ENCODE measurements at regions not wholly inside any gene's neighbourhood (a gene's known extent, or its start where the extent isn't known, plus 50 kb on each side); places are given as distances from the start of the nearest gene placed in this dataset.
A peak's percentile ranks its signal among the peaks of the same experiment; 100 is the strongest.
"Not testable (repeated sequence)": the region's sequence is repeated elsewhere in the genome, so short reads cannot be mapped to it uniquely, and the experiment has no call there.

DNA sequence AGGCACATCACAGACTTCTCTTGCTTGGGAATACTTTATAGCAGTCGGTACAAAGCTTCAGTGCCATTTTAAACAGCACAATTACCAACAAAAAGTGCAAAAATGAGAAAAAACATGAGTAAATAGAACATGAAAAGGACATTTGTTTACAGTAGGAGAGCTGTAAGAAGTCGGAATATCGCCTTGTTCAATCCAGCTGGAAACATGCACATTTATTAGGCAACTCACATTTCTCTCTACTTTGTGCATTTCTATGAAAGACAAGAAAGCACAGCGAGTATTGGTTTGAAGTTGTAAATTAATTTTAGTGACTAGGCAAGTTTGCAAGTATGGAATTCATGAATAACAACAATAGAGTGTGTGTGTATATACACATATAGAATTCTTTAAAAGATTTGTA lies 484.7 kb downstream of the DACH1 start:
- Histone ChIP-seq H3K4me1 (ENCODE audit: control insufficient read depth, insufficient read depth, low read length) (no peaks in the 10 kb centered on the region), H3K27ac (ENCODE audit: low read length) (no peak overlapping the region), H3K9me3 (ENCODE audit: control insufficient read depth, low read length) (no peaks in the 10 kb centered on the region), H3K4me3 (ENCODE audit: low read length) (no peak overlapping the region), H3K27me3 (ENCODE audit: control insufficient read depth, insufficient read depth) (no peaks in the 10 kb centered on the region)
- no peak for ATAC-seq
- 88% methylated on average over 4 of the region's 4 CpGs for WGBS
- intact Hi-C loops (cut with DNase I): no loop called here
- DNase-seq: no peak

DNA sequence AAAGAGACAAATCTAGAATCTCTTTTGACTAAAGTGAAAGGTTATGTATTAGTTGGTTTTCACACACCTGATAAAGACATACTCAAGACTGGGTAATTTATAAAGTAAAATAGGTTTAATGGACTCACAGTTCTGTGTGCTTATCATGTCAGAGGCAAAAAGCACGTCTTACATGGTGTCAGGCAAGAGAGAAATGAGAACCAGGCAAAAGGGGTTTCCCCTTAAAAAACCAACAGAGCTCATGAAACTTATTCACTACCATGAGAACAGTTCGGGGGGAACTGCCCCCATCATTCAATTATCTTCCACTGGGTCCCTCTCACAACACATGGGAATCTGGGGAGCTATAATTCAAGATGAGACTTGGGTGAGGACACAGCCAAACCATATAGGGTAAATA lies 486.8 kb downstream of the DACH1 start:
- no peaks in the 10 kb centered on the region for H3K9me3 ChIP-seq (ENCODE audit: control insufficient read depth, low read length)
- WGBS: 74% methylated on average over 2 of the region's 2 CpGs
- H3K27me3 ChIP-seq (ENCODE audit: control insufficient read depth, insufficient read depth): no peaks in the 10 kb centered on the region
- intact Hi-C loops (cut with DNase I): no loop called here
- no peak overlapping the region for H3K27ac ChIP-seq (ENCODE audit: low read length)
- DNase-seq (no peak), ATAC-seq (no peak)
- H3K4me1 ChIP-seq (ENCODE audit: control insufficient read depth, insufficient read depth, low read length): no peaks in the 10 kb centered on the region
- no peak overlapping the region for H3K4me3 ChIP-seq (ENCODE audit: low read length)

DNA sequence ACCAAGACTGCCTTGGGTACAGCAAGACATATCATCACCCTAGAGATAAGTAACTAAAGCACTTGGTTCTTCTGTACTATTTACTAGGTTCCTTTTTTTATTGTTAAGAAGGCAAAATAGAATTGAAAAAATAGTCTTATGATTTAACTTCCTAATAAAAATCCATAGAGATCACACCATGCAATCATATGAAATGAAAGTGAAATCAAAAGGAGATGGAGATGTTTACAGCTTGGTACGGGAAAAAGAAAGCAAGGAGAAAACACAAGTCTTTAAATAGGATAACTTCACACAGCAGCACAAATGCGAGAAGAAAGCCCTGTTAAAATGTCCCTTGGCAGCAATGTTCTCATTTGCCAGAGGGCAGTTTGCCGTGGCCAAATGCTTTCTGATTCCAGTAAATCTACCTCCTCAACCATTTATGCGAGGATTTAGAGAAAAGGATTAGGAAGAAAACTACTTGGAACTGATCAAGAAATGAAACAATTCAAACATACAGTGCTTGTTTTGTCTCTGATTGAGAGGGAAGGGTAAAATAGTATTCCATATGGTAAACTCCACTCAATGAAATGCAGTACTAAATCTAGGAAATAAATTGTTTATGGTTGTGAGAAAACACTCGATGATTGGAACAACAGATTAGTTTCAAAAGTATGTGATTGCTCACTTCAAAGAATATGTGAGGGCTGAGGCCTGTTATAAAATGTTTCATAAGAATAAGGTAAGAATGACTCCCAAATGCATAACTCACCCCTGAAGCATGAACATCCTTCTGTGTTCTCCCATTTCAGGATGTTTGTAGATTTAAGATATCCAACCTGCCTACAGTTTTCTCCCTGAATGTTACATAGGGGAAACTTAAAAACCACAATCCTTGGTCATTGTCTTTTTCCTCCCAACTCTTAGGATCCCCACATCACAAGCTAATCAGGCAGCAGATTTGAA lies 487.8 kb downstream of the DACH1 start:
- peak overlapping the region; percentile 75 for H3K27ac ChIP-seq (ENCODE audit: low read length)
- H3K4me3 ChIP-seq (ENCODE audit: low read length): peak overlapping the region; percentile 59
- WGBS: 43% methylated on average over 5 of the region's 5 CpGs
- no peaks in the 10 kb centered on the region for H3K9me3 ChIP-seq (ENCODE audit: control insufficient read depth, low read length)
- intact Hi-C loops (cut with DNase I): no loop called here
- H3K4me1 ChIP-seq (ENCODE audit: control insufficient read depth, insufficient read depth, low read length): no peaks in the 10 kb centered on the region
- H3K27me3 ChIP-seq (ENCODE audit: control insufficient read depth, insufficient read depth): no peaks in the 10 kb centered on the region
- DNase-seq (no peak), ATAC-seq (no peak)

DNA sequence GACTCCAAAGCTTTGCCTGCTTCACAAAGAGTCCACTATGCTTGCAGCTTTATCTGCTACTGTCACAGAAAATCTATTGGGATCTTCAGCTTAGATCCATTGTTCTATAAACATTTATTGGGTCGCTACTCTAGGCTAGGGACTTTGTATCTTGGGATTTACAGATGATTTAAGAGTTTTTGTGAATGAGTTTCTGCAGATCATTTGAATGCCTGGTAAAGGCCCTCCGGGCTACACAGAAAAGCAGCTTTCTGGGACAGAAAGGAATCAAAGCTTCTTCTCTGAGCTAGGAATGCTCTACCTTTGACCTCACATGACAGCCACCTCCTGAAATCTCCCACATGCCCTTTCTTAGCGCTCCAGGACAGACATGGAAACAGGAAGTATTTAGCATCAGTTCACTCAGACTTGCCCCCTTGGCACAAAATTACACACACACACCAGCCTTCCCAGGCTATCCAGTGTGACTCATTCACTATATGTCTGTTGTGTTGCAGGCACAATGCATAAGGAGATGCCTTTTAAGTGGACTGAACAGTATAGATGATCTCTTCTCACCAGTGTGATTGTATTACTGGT lies 492.4 kb downstream of the DACH1 start:
- WGBS: 66% methylated on average over 3 of the region's 3 CpGs

DNA sequence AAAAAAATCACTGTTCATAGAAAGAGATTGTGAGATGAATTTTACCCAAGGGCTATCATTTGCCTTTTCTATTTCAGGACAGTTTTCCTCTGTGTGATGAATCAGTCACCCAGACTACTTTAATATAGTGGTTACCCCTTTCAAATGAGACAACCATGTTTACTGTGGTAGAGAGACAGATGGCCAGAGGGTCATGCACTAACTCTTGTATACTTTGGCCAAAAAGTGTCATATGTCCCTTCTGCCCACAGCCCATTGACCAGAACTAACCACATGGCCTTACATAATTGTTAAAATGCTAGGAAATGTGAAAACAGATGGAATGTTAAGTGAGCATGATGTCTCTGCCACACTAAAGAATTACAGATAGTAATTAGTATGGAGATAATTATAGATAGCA lies 498.7 kb downstream of the DACH1 start:
- Histone ChIP-seq H3K9me3 (ENCODE audit: control insufficient read depth, low read length) (no peaks in the 10 kb centered on the region), H3K27me3 (ENCODE audit: control insufficient read depth, insufficient read depth) (no peaks in the 10 kb centered on the region), H3K27ac (ENCODE audit: low read length) (no peak overlapping the region), H3K4me3 (ENCODE audit: low read length) (no peak overlapping the region), H3K4me1 (ENCODE audit: control insufficient read depth, insufficient read depth, low read length) (no peaks in the 10 kb centered on the region)
- no peak for ATAC-seq
- DNase-seq: no peak
- intact Hi-C loops (cut with DNase I): no loop called here

More for the DNA sequence above, 492.4 kb downstream of the DACH1 start:
- ATAC-seq (no peak), DNase-seq (no peak)
- Histone ChIP-seq H3K9me3 (ENCODE audit: control insufficient read depth, low read length) (no peaks in the 10 kb centered on the region), H3K27me3 (ENCODE audit: control insufficient read depth, insufficient read depth) (no peaks in the 10 kb centered on the region), H3K4me3 (ENCODE audit: low read length) (no peak overlapping the region), H3K27ac (ENCODE audit: low read length) (no peak overlapping the region), H3K4me1 (ENCODE audit: control insufficient read depth, insufficient read depth, low read length) (no peaks in the 10 kb centered on the region)
- intact Hi-C loops (cut with DNase I): no loop called here

DNA sequence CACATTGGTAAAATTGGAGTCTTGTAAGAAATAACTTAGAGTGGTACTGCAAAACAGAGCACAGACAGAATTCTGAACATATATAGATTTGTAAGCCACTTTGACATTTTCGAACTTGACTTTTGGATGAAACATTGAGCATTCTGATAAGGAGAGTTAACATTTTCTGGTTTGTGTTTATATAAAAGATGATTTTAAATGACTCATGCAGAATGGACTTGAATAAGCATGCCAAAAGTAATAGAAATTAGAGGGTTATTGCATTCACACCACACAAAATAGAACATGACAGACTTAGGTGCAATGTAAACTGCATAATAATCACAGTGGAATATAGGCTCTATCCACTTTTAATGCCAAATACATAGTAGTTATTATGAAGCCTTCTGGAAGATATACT lies 507.0 kb downstream of the DACH1 start:
- no peak for ATAC-seq
- Histone ChIP-seq H3K27me3 (ENCODE audit: control insufficient read depth, insufficient read depth) (no peaks in the 10 kb centered on the region), H3K9me3 (ENCODE audit: control insufficient read depth, low read length) (no peaks in the 10 kb centered on the region), H3K4me1 (ENCODE audit: control insufficient read depth, insufficient read depth, low read length) (no peaks in the 10 kb centered on the region), H3K27ac (ENCODE audit: low read length) (no peak overlapping the region), H3K4me3 (ENCODE audit: low read length) (no peak overlapping the region)
- intact Hi-C loops (cut with DNase I): no loop called here
- 65% methylated on average over 1 of the region's 1 CpG for WGBS
- no peak for DNase-seq

DNA sequence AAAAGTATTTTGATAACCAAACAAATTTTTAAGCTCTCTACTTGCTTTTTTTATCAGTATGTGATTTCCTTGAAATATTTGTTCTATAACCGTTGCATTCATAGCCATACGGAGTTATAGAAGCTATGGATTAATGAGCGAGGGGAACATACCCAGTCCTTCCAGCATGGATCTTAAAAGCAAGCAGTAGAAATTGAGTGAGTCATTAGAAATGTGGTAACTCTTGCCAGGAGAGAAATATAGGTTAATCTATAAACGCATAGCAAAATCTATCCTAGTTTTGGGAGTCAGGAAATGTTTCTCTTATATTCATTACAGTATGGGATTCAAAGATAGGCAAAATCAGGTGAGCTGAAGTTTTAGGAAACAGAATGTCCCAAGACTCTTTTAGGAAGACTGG lies 507.4 kb downstream of the DACH1 start:
- H3K27ac ChIP-seq (ENCODE audit: low read length): no peak overlapping the region
- intact Hi-C loops (cut with DNase I): no loop called here
- no peaks in the 10 kb centered on the region for H3K27me3 ChIP-seq (ENCODE audit: control insufficient read depth, insufficient read depth)
- ATAC-seq (no peak), DNase-seq (no peak)
- H3K4me1 ChIP-seq (ENCODE audit: control insufficient read depth, insufficient read depth, low read length): no peaks in the 10 kb centered on the region
- no peaks in the 10 kb centered on the region for H3K9me3 ChIP-seq (ENCODE audit: control insufficient read depth, low read length)
- 82% methylated on average over 4 of the region's 4 CpGs for WGBS
- no peak overlapping the region for H3K4me3 ChIP-seq (ENCODE audit: low read length)

DNA sequence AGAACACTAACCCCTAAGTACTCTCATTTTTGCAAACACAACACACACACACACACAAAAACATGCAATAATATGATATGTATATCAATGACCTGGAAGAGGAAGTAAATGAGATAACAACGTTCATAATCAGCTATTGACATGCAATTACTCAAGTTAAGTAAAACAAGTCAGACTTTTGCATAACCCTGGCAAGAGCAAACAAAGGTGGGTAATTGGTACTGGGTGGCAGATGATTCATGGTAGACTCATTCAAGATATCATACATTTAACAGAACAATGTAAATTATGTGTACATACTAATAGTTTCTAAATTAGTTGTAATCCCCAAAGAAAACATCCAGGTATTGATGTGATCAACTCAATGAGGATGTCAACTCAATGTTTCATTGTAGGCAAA lies 508.8 kb downstream of the DACH1 start:
- no peak overlapping the region for H3K27ac ChIP-seq (ENCODE audit: low read length)
- no peak for DNase-seq
- WGBS: 27% methylated on average over 1 of the region's 1 CpG
- intact Hi-C loops (cut with DNase I): no loop called here
- no peaks in the 10 kb centered on the region for H3K4me1 ChIP-seq (ENCODE audit: control insufficient read depth, insufficient read depth, low read length)
- H3K9me3 ChIP-seq (ENCODE audit: control insufficient read depth, low read length): no peaks in the 10 kb centered on the region
- no peak for ATAC-seq
- no peaks in the 10 kb centered on the region for H3K27me3 ChIP-seq (ENCODE audit: control insufficient read depth, insufficient read depth)
- H3K4me3 ChIP-seq (ENCODE audit: low read length): no peak overlapping the region

DNA sequence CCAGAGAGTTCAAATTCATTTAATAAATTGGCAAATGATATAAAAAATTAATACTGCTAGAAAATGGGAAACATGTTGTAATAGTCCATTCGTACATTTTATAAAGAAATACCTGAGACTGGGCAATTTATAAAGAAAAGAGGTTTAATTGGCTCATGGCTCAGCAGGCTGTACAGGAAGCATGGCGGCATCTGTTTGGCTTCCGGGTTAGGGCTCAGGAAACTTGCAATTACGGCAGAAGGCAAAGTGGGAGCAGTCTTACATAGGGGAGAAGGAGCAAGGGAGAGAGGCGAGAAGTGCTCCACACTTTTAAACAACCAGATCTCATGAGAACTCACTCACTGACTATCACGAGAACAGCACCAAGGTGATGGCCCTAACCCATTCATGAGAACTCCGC lies 512.0 kb downstream of the DACH1 start:
- no peak for DNase-seq
- H3K9me3 ChIP-seq (ENCODE audit: control insufficient read depth, low read length): no peaks in the 10 kb centered on the region
- no peaks in the 10 kb centered on the region for H3K27me3 ChIP-seq (ENCODE audit: control insufficient read depth, insufficient read depth)
- WGBS: 94% methylated on average over 7 of the region's 7 CpGs
- H3K4me3 ChIP-seq (ENCODE audit: low read length): no peak overlapping the region
- ATAC-seq: no peak
- H3K27ac ChIP-seq (ENCODE audit: low read length): no peak overlapping the region
- intact Hi-C loops (cut with DNase I): no loop called here
- H3K4me1 ChIP-seq (ENCODE audit: control insufficient read depth, insufficient read depth, low read length): no peaks in the 10 kb centered on the region

DNA sequence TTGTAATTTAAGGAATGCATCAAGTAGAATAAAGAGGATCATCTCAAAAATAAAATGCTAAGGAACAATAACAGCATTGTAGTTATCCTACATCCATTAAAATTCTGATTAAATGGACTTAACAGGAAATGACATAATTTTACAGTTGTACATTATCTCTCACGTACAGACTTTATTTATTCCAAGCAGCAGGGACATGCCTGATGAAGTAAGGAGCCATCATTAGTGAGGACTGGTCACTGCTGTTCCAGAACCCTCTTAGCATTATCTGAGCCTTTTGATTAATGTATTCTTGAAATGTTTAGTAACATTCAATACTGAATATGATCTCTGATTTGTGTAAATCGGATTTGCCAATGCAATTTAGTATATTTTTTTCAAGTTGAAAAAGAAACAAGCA lies 516.1 kb downstream of the DACH1 start:
- 72% methylated on average over 2 of the region's 2 CpGs for WGBS
- ATAC-seq: no peak
- intact Hi-C loops (cut with DNase I): no loop called here
- no peak for DNase-seq
- no peaks in the 10 kb centered on the region for H3K4me1 ChIP-seq (ENCODE audit: control insufficient read depth, insufficient read depth, low read length)
- no peak overlapping the region for H3K27ac ChIP-seq (ENCODE audit: low read length)
- H3K4me3 ChIP-seq (ENCODE audit: low read length): no peak overlapping the region
- no peaks in the 10 kb centered on the region for H3K27me3 ChIP-seq (ENCODE audit: control insufficient read depth, insufficient read depth)
- H3K9me3 ChIP-seq (ENCODE audit: control insufficient read depth, low read length): no peaks in the 10 kb centered on the region

DNA sequence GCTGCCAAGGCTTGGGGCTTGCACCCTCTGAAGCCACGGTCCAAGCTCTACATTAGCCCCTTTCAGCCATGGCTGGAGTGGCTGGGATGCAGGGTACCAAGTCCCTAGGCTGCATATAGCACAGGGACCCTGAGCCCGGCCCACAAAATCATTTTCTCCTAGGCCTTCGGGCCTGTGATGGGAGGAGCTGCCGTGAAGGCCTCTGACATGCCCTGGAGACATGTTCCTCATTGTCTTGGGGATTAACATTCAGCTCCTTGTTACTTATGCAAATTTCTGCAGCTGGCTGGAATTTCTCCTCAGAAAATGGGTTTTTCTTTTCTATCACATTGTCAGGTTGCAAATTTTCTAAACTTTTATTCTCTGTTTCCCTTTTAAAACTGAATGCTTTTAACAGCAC lies 521.1 kb downstream of the DACH1 start:
- peak in 2 of 3 donors; percentile 12 to 17 for DNase-seq
- H3K27me3 ChIP-seq (ENCODE audit: control insufficient read depth, insufficient read depth); ATAC-seq; H3K4me3 ChIP-seq (ENCODE audit: low read length); H3K27ac ChIP-seq (ENCODE audit: low read length); H3K9me3 ChIP-seq (ENCODE audit: control insufficient read depth, low read length); intact Hi-C loops (cut with DNase I); H3K4me1 ChIP-seq (ENCODE audit: control insufficient read depth, insufficient read depth, low read length): not testable (repeated sequence)
- 84% methylated on average over 4 of the region's 4 CpGs for WGBS

All from right cardiac atrium (tissue), 5 donors.